ENCODE measurements at regions not wholly inside any gene's neighbourhood (a gene's known extent, or its start where the extent isn't known, plus 50 kb on each side); places are given as distances from the start of the nearest gene placed in this dataset.
"Not testable (repeated sequence)": the region's sequence is repeated elsewhere in the genome, so short reads cannot be mapped to it uniquely, and the experiment has no call there.

DNA sequence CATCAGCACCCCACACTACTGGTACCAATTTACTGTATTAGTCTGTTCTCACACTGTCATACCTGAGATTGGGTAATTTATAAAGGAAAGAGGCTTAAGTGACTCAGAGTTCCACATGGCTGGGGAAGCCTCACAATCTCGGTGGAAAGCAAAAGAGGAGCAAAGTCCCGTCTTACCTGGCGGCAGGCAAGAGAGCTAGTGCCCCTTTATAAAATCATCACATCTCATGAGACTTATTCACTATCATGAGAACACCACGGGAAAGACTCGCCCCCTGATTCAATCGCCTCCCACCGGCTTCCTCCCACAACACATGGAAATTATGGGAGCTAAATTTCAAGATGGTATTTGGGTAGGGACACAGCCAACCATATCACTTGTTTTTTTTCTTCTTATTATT, 717.2 kb downstream of the TRIB2 start:
- DNase-seq (no peak), ATAC-seq (ENCODE audit: low read depth) (no peak)
- Mint-ChIP-seq H3K4me3 (no peak overlapping the region), H3K27me3 (no peaks in the 10 kb centered on the region), H3K27ac (no peak overlapping the region), H3K4me1 (no peaks in the 10 kb centered on the region), H3K9me3 (peaks cover 5% of the 10 kb centered on the region), H3K36me3 (no peaks in the 10 kb centered on the region)
- POLR2A ChIA-PET = no interaction called here

- H3K4me1 Mint-ChIP-seq; H3K4me3 Mint-ChIP-seq; POLR2A ChIA-PET; DNase-seq; H3K36me3 Mint-ChIP-seq; H3K27me3 Mint-ChIP-seq; ATAC-seq (ENCODE audit: low read depth); H3K9me3 Mint-ChIP-seq; H3K27ac Mint-ChIP-seq: not testable (repeated sequence)
Observed at GRCh38 chr2:13443554-13444261, 727.0 kb downstream of the TRIB2 start.

- H3K9me3 Mint-ChIP-seq = peaks cover 2% of the 10 kb centered on the region
- DNase-seq (no peak), ATAC-seq (ENCODE audit: low read depth) (no peak)
- POLR2A ChIA-PET = no interaction called here
- H3K27ac Mint-ChIP-seq = no peak overlapping the region
- H3K36me3 Mint-ChIP-seq = no peaks in the 10 kb centered on the region
- no peak overlapping the region for H3K4me3 Mint-ChIP-seq
- H3K4me1 Mint-ChIP-seq = no peaks in the 10 kb centered on the region
- H3K27me3 Mint-ChIP-seq = no peaks in the 10 kb centered on the region
Observed at GRCh38 chr2:13462464-13462863, 745.7 kb downstream of the TRIB2 start.

- no peaks in the 10 kb centered on the region for H3K36me3 Mint-ChIP-seq
- POLR2A ChIA-PET = no interaction called here
- H3K9me3 Mint-ChIP-seq = no peaks in the 10 kb centered on the region
- no peak overlapping the region for H3K4me3 Mint-ChIP-seq
- H3K4me1 Mint-ChIP-seq = no peaks in the 10 kb centered on the region
- H3K27me3 Mint-ChIP-seq = no peaks in the 10 kb centered on the region
- ATAC-seq (ENCODE audit: low read depth) (no peak), DNase-seq (no peak)
- H3K27ac Mint-ChIP-seq = no peak overlapping the region
Observed at GRCh38 chr2:13466076-13466475, 749.3 kb downstream of the TRIB2 start.

DNA sequence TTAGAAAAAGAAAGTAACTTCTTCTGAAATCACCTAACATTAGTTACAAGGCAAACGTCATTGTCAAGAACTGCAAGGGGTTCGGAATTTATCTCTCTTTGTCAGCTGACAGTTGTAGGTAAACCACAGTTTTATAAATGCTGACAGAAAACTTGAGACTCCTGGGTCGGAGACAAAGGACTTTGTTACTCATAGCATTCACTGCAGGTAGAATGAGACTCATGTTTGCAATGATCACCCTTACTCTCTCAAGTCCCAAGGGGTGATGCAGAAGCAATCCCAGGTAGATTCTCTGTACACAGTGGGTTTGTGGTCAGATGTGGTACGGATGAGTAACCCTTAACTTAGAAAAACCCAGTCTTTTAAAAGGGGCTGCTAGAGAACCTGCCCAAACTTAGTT, 757.8 kb downstream of the TRIB2 start:
- POLR2A ChIA-PET = no interaction called here
- H3K27me3 Mint-ChIP-seq = no peaks in the 10 kb centered on the region
- H3K27ac Mint-ChIP-seq = no peak overlapping the region
- ATAC-seq (ENCODE audit: low read depth) (no peak), DNase-seq (no peak)
- no peaks in the 10 kb centered on the region for H3K4me1 Mint-ChIP-seq
- no peaks in the 10 kb centered on the region for H3K9me3 Mint-ChIP-seq
- H3K4me3 Mint-ChIP-seq = no peak overlapping the region
- no peaks in the 10 kb centered on the region for H3K36me3 Mint-ChIP-seq

- H3K27ac Mint-ChIP-seq = no peak overlapping the region
- POLR2A ChIA-PET = no interaction called here
- H3K36me3 Mint-ChIP-seq = no peaks in the 10 kb centered on the region
- no peak for ATAC-seq (ENCODE audit: low read depth)
- no peak overlapping the region for H3K4me3 Mint-ChIP-seq
- H3K27me3 Mint-ChIP-seq = no peaks in the 10 kb centered on the region
- DNase-seq = no peak
- H3K4me1 Mint-ChIP-seq = no peaks in the 10 kb centered on the region
- H3K9me3 Mint-ChIP-seq = peaks cover 2% of the 10 kb centered on the region
Observed at GRCh38 chr2:13480057-13480456, 763.3 kb downstream of the TRIB2 start.

GRCh38 chr2:13481201-13481600, 764.5 kb downstream of the TRIB2 start:
- DNase-seq (no peak), ATAC-seq (ENCODE audit: low read depth) (no peak)
- POLR2A ChIA-PET = no interaction called here
- H3K4me3 Mint-ChIP-seq = no peak overlapping the region
- H3K27ac Mint-ChIP-seq = no peak overlapping the region
- H3K4me1 Mint-ChIP-seq = no peaks in the 10 kb centered on the region
- H3K27me3 Mint-ChIP-seq = no peaks in the 10 kb centered on the region
- H3K36me3 Mint-ChIP-seq = no peaks in the 10 kb centered on the region
- peaks cover 2% of the 10 kb centered on the region for H3K9me3 Mint-ChIP-seq

DNA sequence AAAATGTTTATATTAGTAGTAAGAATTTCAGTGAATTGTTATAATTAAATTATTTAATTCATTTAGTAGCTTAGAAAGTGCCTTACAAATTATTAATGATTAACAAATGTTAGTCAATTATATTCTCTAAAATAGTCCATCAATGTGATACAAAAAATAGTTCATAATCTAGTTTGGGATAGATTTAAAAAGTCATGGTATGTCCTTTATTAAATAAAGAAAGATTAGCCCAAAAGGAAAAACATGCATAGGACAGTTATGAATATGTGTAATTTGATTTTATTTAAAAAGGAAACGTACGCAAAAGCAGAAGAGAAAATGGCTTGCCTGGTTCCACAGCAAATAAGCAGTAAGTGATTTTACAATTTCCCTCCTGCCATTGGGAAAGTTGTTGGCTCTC, 768.5 kb downstream of the TRIB2 start:
- POLR2A ChIA-PET = no interaction called here
- peaks cover 2% of the 10 kb centered on the region for H3K9me3 Mint-ChIP-seq
- ATAC-seq (ENCODE audit: low read depth) = no peak

GRCh38 chr2:13488965-13489364, 772.2 kb downstream of the TRIB2 start:
- ATAC-seq (ENCODE audit: low read depth) (no peak), DNase-seq (no peak)
- POLR2A ChIA-PET = no interaction called here
- H3K27ac Mint-ChIP-seq = no peak overlapping the region
- no peaks in the 10 kb centered on the region for H3K9me3 Mint-ChIP-seq
- H3K4me3 Mint-ChIP-seq = no peak overlapping the region
- H3K27me3 Mint-ChIP-seq = no peaks in the 10 kb centered on the region
- H3K36me3 Mint-ChIP-seq = no peaks in the 10 kb centered on the region
- no peaks in the 10 kb centered on the region for H3K4me1 Mint-ChIP-seq

More for the DNA sequence above, 768.5 kb downstream of the TRIB2 start:
- Mint-ChIP-seq H3K36me3 (no peaks in the 10 kb centered on the region), H3K4me3 (no peak overlapping the region), H3K27ac (no peak overlapping the region), H3K27me3 (no peaks in the 10 kb centered on the region), H3K4me1 (no peaks in the 10 kb centered on the region)
- DNase-seq = no peak

- POLR2A ChIA-PET = no interaction called here
- ATAC-seq (ENCODE audit: low read depth) = no peak
- Mint-ChIP-seq H3K27ac (no peak overlapping the region), H3K9me3 (no peaks in the 10 kb centered on the region), H3K4me3 (no peak overlapping the region), H3K27me3 (no peaks in the 10 kb centered on the region), H3K4me1 (no peaks in the 10 kb centered on the region), H3K36me3 (no peaks in the 10 kb centered on the region)
- no peak for DNase-seq
Observed at GRCh38 chr2:13492262-13492661, 775.5 kb downstream of the TRIB2 start.

- POLR2A ChIA-PET = no interaction called here
- Mint-ChIP-seq H3K4me3 (no peak overlapping the region), H3K27ac (no peak overlapping the region), H3K4me1 (no peaks in the 10 kb centered on the region), H3K36me3 (no peaks in the 10 kb centered on the region), H3K27me3 (no peaks in the 10 kb centered on the region), H3K9me3 (no peaks in the 10 kb centered on the region)
- DNase-seq (no peak), ATAC-seq (ENCODE audit: low read depth) (no peak)
Observed at GRCh38 chr2:13495051-13495450, 778.3 kb downstream of the TRIB2 start.

DNA sequence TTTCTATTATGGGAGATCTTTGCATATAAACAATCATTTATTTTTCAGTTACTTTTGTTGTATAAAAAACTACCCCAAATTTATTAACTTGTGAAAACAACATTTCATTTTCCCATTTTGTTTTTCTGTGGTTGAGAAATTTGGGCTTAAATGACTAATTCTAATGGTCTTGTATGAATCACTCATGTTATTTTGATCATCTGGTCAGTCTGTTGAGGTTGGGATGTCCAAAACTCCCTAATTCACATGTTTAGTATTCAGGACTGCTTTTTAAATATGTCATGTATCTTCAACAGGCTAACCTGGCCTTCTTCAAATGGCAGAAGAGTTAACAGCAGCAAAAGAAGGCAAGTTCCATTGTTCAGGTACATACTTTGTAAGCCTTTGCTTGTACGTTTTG, 788.1 kb downstream of the TRIB2 start:
- Mint-ChIP-seq H3K4me3 (no peak overlapping the region), H3K27me3 (no peaks in the 10 kb centered on the region), H3K27ac (no peak overlapping the region), H3K36me3 (no peaks in the 10 kb centered on the region), H3K9me3 (peaks cover 2% of the 10 kb centered on the region), H3K4me1 (no peaks in the 10 kb centered on the region)
- POLR2A ChIA-PET = no interaction called here
- ATAC-seq (ENCODE audit: low read depth) (no peak), DNase-seq (no peak)

- H3K27ac Mint-ChIP-seq = no peak overlapping the region
- no peak for ATAC-seq (ENCODE audit: low read depth)
- no peaks in the 10 kb centered on the region for H3K4me1 Mint-ChIP-seq
- H3K27me3 Mint-ChIP-seq = no peaks in the 10 kb centered on the region
- no peaks in the 10 kb centered on the region for H3K9me3 Mint-ChIP-seq
- DNase-seq = no peak
- H3K36me3 Mint-ChIP-seq = no peaks in the 10 kb centered on the region
- H3K4me3 Mint-ChIP-seq = no peak overlapping the region
- POLR2A ChIA-PET = no interaction called here
Observed at GRCh38 chr2:13508671-13509070, 791.9 kb downstream of the TRIB2 start.

DNA sequence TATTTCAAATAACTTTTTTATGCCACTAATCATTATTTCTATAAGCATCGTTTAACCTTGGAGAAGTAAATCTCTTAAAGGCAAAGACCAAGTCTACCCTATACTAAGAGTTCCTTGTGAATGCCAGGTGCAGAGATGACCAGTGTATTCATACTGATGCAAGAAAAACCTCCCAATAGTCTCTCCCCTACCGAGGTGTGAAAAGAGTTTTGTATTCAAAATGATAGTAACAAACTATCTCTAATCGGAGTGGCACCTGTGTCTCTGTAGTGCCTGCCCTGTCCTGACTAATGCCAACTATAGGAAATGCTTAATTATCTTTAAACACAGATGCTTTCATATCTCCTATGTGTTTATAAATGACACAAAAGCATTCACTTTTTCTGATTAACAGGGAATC, 798.5 kb downstream of the TRIB2 start:
- Mint-ChIP-seq H3K4me1 (no peaks in the 10 kb centered on the region), H3K36me3 (no peaks in the 10 kb centered on the region), H3K27ac (no peak overlapping the region), H3K27me3 (no peaks in the 10 kb centered on the region), H3K4me3 (no peak overlapping the region), H3K9me3 (no peaks in the 10 kb centered on the region)
- POLR2A ChIA-PET = no interaction called here
- ATAC-seq (ENCODE audit: low read depth) = no peak
- DNase-seq = no peak

GRCh38 chr2:13522096-13522495, 805.4 kb downstream of the TRIB2 start:
- H3K36me3 Mint-ChIP-seq = no peaks in the 10 kb centered on the region

More at GRCh38 chr2:13522096-13522495, 805.4 kb downstream of the TRIB2 start:
- Mint-ChIP-seq H3K4me1 (no peaks in the 10 kb centered on the region), H3K27me3 (no peaks in the 10 kb centered on the region), H3K4me3 (no peak overlapping the region), H3K27ac (no peak overlapping the region), H3K9me3 (peaks cover 3% of the 10 kb centered on the region)
- POLR2A ChIA-PET = no interaction called here
- no peak for ATAC-seq (ENCODE audit: low read depth)
- DNase-seq = no peak
